ENCODE measurements at regions not wholly inside any gene's neighbourhood (a gene's known extent, or its start where the extent isn't known, plus 50 kb on each side); places are given as distances from the start of the nearest gene placed in this dataset.
"Not testable (repeated sequence)": the region's sequence is repeated elsewhere in the genome, so short reads cannot be mapped to it uniquely, and the experiment has no call there.

DNA sequence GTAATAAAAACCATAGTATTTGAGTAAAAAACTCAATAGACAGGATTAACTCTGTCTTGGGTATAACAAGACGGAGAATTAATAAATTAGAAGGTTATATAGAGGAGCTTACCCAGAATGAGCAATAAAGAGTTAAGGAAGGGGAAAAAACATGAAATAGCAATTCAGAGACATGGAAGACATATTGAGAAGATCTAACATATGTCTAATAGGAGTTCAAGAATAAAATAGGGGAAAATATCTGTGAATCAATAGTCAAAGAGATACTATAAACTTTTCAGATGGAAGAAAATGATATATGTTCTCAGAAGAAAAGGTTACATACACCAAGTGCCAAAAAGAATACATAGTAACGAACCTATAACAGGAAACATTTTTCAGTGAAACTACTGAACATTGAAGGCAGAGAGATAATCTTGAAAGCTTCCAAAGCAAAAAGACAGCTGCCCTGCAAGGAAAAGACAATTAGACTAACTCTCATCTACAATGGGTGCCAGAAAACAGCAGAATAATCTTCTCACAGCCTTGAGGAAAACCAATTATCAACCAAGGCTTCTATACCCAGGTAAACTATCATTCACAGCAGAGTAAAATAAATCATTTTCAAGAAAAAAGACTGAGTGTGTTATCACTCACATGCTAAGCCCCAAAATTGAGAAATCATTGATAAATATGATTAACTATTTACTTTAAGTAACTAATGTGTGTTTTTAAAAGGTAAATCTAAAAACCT is 106.0 kb downstream of the ENC1 start:
- DNase-seq (ENCODE audit: low read depth in 2 of 2), result no peak

DNA sequence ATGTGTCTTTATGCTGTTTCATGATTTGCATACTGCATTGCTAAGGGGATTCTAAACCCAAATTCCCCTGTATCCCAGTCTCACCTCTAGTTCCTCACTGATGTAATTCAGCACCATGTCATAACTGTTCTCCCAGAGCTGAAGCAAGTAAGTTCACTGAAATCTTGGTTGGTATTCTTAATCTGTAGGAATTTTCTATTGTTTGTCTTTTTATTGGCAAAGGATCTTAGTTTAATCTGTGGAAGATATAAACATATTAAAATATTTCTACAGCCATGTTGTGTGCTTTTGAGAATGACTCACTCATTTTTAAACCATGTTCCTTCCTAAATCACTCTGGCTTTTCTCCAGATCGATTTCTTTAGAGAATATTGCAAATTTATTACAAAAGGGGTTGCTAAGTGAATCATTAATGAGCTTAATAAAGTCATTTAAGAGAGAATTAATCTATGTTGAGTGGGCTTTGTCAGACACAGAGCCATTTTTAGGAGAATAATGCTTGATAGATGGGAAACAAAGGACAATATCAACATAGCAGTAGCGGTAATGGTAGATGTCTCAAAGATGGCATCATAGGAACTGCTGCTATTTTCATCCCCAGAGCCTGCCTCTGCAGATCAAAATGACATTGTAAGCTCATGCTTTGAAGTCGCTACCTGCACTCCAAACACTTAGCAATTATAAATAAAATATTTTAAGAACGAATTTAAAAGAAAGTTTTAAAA is 110.0 kb downstream of the ENC1 start:
- DNase-seq (ENCODE audit: low read depth in 2 of 2), result no peak

DNA sequence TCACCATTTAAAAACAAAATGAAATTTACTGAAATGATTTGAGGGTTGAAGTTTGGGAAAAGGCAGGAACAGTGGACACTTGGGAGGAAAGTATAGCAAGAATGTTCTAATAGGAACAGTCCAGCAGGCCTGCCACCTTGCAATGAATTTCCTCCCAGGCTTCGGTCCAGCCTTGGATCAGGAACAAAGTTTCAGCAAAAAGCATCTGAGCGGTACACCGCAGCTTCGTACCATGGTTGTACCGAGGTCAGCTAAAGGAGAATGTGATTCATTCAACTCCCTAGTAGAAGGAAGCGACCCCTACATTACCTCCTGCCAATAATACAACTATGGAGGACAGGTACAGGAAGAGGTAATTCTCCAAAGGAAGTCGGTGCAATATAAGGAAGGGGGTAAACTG is 111.4 kb downstream of the ENC1 start:
- no peak for DNase-seq (ENCODE audit: low read depth in 2 of 2)

DNA sequence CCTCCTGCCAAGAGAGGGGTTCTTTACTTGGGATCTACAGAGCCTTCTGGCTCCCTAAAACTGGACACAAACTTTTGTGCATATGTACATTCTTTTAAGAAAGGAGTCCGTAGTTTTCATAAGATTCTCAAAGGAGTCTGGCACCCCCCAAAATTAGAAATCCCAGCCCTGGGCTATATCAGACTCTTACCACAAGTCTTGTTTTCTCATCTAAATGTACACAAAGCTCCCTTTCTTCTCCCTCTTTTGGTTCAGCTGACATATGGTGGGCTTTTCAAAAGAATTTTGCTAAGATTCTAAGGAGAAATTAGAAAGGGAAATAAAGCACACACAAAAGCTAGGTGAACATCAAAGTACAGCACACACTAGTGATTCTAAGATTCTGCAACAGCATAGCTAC is 114.4 kb downstream of the ENC1 start:
- no peak for DNase-seq (ENCODE audit: low read depth in 2 of 2)

DNA sequence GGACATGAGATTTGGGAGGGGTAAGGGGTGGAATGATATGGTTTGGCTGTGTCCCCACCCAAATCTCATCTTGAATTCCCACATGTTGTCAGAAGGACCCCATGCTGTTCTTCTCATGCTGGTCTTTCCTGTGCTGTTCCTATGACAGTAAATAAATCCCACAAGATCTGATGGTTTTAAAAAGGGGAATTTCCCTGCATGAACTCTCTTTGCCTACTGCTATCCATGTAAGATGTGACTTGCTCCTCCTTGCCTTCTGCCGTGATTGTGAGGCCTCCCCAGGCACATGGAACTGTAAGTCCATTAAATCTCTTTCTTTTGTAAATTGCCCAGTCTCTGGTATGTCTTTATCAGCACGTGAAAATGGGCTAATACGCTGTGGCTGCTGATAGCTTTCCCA is 115.8 kb downstream of the ENC1 start:
- not testable (repeated sequence) for DNase-seq (ENCODE audit: low read depth in 2 of 2)

DNA sequence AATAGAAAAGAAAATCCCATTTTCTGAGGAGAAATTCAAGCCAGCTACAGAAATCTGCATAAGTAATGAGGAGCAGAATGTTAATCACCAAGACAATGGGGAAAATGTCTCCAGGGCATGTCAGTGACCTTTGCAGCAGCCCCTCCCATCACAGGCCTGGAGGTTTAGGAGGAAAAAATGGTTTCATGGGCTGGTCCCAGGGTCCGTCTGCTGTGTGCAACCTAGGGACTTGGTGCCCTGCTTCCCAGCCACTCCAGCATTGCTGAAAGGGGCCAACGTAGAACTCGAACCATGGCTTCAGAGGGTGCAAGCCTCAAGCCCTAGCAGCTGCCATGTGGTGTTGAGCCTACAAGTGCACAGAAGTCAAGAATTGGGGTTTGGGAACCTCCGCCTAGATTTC is 116.8 kb downstream of the ENC1 start:
- not testable (repeated sequence) for DNase-seq (ENCODE audit: low read depth in 2 of 2)

DNA sequence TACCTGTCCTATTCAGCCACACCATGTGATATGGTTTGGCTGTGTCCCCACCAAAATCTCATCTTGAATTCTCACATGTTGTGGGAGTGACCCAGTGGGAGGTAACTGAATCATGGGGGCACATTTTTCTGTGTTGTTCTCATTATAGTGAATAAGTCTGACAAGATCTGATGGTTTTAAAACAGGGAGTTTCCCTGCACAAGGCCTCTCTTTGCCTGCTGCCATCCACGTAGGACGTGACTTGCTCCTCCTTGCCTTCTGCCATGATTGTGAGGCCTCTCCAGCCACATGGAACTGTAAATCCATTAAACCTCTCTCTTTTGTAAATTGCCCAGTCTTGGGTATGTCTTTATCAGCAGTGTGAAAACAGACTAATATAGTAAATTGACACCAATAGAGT is 117.7 kb downstream of the ENC1 start:
- not testable (repeated sequence) for DNase-seq (ENCODE audit: low read depth in 2 of 2)

DNA sequence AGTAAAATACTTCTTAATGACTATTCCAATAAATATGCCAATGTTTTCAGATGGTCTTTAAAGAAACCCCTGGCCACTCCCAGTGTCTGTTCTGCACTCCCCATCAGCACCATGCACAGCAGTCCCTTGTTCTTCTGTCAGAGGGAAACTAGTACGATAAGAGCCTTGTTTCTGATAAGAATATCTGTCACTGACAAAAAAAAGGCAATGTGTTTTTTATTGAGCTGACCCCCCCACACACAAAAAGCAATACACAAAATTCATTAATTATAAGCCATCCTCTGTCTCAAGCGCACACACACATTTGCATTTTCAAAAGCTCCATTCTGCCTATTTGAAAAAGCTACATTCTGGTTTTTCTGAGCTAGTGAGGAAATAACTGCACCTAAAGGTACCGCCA is 119.1 kb downstream of the ENC1 start:
- no peak for DNase-seq (ENCODE audit: low read depth in 2 of 2)

DNA sequence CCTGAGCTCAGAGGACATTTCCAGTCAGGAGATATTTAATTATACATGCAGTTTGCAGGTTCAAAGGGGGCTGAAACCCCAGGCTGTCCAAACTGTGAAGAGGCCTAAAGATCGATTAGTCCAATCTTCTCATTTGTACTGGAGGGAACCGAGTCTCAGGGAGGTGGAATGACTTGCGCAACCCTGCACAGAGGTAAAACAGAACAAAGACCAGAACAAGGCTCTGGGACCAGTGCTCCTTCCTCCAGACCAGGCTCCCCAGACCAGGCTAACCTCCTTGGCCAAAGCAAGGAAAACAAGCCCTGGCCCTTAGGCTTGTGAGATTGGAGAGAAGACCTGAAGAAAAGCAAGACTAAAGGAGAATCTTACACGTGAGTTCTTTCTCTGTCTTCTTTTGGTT is 120.8 kb downstream of the ENC1 start:
- DNase-seq (ENCODE audit: low read depth in 2 of 2), result no peak

DNA sequence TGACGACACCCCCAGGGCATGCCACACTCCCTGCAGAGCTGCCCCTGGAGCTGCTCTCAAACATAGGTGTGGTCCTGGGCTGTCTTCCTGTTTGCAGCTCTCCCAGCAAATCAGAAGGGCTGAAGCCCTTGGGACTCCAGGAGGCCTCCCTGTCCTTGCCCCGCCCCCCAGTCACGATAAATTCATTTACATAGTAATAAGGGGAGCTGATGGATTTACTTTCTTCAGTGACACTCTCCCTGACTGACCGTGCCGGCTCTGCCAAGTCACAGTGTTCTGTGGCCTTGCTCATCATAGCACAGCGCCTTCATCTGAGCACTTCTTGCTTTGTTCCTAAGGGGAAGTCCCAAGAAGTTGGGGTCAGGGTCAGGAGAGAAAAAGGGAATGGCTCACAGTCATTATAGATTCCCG is 121.4 kb downstream of the ENC1 start:
- no peak for DNase-seq (ENCODE audit: low read depth in 2 of 2)

DNA sequence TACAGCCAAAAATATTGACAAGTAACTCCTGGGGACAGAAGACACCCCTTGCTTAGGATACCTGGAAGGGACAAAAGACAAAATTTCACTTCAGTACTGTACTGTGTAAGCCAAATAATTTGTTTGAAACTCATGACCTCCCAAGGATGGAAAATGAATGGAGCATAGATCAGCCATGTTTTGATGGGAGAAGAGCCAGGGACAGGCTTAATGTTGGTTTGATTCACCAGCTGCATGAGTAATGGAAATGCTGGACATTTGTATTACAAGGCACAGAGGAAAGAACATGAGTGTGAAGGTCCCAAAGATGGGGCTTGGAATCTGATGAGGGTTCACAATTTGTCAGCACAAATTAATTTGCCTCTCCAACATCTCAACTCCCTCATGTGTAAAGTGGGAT is 122.8 kb downstream of the ENC1 start:
- DNase-seq (ENCODE audit: low read depth in 2 of 2), result no peak

DNA sequence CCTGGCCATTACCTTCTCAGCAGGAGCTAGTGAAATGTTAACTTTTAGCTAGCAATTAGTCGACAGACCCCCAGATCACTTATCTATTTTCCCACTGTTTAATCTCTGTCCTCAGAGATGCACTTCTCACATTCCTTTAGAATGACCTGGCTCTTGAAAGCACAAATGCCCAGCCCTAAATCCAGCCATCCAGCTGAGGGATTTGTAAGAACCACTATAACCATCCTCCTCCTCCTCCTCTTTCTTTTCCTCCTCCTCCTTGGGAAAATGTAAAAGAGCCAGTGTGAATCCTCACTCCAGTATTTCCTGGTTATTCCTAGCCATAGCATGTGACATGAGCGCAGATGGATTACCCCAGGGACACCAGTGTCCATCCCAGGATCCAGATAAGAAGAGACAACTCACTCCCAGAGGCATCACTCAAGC is 124.3 kb downstream of the ENC1 start:
- no peak for DNase-seq (ENCODE audit: low read depth in 2 of 2)

DNA sequence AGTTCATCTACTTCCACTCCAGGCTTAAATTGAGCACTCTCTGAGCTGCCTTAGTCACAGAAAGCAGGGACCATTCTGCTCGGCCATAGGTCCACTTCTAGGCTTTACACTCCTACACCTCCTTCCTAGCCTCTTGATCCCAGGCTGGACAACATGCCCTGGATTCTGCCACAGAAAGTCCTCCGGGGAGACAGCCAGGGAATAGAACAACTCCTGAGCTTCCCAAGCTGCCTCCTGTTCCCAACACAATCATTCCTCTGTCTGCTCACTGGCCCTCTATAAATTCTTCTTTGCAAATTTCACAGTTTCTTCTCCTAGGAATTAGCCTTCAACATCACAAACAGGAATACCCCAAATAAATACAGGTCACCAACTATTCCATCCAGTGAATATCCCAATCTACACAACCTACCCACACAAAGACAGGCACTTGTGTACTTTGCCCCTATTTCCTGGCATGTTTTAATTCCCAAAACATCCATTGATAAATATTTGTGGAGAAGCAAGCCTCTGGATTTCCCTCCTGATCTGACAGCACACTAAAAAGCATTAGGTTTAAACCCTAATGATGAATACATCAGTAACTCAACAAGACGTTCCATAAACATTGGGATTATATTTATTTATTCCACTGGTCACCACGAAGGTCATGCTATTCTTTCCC is 125.5 kb downstream of the ENC1 start:
- DNase-seq (ENCODE audit: low read depth in 2 of 2), result no peak

DNA sequence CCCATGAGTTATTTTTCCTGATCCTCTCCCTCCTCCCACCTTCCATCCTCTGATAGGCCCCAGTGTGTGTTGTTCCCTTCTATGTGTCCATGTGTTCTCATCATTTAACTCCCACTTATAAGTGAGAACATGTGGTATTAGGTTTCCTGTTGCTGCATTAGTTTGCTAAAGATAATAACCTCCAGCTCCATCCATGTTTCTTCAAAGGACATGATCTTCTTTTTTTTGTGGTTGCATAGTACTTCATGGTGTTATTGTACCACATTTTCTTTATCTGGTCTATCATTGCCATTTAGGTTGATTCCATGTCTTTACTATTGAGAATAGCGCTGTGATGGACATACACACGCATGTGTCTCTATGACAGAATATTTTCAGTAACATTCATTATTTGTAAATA is 128.8 kb downstream of the ENC1 start:
- DNase-seq (ENCODE audit: low read depth in 2 of 2), result not testable (repeated sequence)

DNA sequence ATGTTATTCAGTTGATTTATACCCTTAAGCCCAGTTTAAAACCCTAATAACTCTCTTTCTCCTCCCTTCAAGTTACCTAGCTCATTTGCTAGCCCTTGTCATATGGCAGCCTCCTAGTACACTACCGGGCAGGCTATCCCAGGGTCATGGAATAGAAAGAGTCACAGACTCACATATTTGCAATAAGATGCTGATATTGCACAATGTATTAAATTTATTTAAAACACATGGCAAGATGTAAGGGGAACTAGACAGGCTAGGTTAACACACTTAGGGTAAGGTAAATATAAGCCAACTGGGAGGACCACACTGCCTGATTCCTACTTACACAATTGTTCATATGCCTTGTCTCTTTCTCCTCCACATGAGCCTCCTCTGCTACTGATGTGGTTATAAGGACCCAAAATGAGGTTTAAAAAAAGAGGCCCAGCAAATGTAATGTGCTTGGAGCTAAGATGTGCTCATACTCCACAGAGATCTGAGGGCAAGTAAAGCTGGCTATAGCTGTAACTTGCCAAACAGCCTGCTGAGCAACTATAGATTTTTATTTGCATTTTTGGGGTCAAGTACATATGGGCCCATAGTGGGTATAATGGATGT is 130.0 kb downstream of the ENC1 start:
- no peak for DNase-seq (ENCODE audit: low read depth in 2 of 2)

DNA sequence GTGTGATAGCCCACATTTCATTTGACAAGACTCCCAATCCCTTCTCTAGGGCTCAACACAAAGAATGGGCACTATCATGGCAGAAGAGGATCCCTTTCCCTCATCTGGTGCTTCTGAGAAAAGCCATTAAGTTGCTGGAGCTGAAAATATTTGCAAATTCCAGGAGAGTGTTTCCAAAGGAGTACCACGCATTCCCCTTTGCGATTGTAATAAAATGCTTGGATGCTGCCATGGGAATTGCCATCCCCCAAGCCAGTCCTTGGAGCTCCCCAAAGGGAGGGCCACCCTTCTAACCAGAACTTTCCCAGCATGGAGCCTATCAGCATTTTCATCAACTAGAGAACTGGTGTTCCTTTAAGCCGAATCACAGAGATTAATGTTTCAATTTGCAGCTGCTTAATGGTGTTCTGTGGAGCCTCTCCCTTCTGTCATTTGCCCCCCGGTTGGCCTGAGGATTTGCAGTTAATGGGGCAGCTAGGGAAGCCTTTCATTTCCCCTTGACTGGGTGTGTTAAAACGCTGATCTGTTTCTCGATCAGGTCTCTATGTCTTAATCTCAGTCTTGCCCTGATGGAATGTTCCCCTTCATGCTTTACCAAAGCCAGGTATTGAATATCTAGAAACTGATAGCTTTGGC is 133.0 kb downstream of the ENC1 start:
- DNase-seq (ENCODE audit: low read depth in 2 of 2), result no peak

DNA sequence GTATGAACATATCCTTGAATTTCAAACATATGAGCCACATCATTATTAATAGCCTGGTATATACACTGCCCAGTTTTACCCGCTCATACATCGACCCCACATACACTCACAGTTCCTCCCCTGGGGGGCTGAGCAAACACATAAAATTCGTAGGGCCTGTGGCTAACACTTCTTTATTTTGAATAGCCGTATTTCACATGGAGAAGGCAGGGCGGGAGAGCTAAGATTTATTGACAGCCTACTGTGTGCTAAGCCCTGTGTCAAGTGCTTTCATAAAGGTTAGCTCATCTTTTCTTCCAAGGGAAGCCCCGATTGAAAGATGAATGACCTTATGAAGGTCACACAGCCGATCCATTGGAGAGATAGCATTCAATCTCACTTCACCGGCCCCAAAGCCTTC is 134.4 kb downstream of the ENC1 start:
- no peak for DNase-seq (ENCODE audit: low read depth in 2 of 2)

DNA sequence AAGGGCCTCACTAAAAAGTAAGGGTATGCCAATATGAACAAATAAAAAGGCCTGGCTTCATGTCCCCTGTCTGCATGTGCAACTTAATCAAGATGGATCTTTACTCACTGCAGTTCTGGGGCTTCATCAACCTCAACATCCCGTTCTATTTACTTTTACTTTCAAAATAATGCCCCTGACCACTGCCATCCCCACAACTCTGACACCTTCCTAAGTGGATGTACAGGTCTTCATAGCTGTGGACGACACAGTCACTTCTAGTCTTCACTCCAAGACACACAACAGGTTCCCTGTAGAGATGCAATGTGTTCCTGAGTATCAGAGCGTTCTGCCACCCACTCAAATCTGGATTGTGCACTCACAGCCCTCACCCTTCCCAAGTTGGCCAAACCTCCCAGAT is 136.1 kb downstream of the ENC1 start:
- DNase-seq (ENCODE audit: low read depth in 2 of 2), result no peak

DNA sequence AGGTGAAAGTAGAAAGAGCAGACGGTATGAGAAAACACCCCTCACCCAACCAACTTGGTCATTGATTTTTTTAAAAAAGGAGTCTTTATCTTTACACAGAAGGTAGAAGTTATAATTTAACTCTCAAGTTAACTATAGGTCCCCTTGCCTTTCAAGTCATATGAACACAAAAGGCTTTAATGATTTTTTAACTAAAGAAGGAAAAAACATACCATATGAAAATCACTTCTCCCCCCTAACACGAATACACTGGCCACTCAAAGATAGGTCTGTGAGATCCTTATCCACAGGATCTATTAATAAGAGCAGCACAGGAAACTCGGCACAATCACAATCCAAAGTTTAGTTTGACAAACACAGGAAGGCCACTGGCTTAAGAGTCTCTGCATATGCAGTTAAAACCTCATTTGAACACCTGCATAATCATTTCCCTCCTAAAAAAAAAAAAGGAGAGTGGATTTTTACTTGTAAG is 138.0 kb downstream of the ENC1 start:
- no peak for DNase-seq (ENCODE audit: low read depth in 2 of 2)

DNA sequence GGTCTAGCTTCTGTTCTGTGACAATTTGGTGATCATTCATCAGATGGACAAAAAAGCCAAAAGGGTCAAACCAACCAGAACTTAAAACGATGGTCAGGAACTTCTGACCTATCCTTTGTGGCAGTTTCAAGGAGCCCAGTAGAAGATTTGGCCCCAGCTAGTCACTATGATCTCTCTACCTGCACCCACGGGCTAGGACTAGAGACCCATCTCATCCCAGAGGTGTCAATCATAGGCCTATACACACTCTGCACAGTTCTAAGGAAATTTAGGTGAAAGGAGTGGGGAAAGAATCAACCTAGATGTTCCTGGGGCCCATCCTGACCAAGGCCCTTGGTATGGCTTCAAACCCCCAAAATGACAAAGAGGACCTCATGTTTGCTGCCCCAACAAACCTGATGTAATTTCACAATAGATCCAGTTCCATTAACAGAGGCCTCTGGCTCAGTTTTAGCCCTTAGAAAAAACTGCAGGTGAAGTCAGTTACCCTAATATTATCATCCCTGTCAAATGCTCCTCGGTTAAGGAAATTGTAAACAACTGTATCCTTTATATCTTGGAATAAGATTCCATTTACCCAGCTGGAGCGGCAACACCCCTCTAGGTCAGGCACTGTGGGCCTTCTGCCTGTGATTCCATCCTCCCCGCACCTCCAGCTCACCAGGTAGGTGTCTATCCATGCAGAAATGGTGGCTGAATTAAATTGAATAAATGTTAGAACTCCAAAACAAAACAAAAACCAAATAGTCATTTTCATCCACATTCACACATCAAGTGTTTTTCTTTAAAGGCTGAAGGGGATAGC is 138.7 kb downstream of the ENC1 start:
- DNase-seq (ENCODE audit: low read depth in 2 of 2), result no peak
